ACC112 (cell line): ENCODE measurements at regions not wholly inside any gene's neighbourhood (a gene's known extent, or its start where the extent isn't known, plus 50 kb on each side); places are given as distances from the start of the nearest gene placed in this dataset.

Source experiments
- H2AFZ ChIP-seq: fragments of 200-600 bp; sonication (generic); one replicate; pipeline ENCODE4 v1.6.0; 2017; ENCODE audit warnings: antibody characterized with exemption, low read length; ENCODE audit not compliant: unreplicated experiment
- H3K27ac ChIP-seq: fragments of 200-600 bp; sonication (generic); 2 replicates; pipeline ENCODE4 v1.5.1; 2014; ENCODE audit warnings: low read depth, mild to moderate bottlenecking, antibody characterized with exemption, low read length, moderate library complexity
- H3K27me3 ChIP-seq: fragments of 200-600 bp; sonication (generic); 2 replicates; pipeline ENCODE4 v1.6.1; 2014; ENCODE audit warnings: mild to moderate bottlenecking, antibody characterized with exemption, low read length, moderate library complexity, mixed read lengths; ENCODE audit not compliant: insufficient read depth
- H3K36me3 ChIP-seq: fragments of 200-600 bp; sonication (generic); 2 replicates; pipeline ENCODE4 v1.6.1; 2016; ENCODE audit warnings: mild to moderate bottlenecking, antibody characterized with exemption, low read length, moderate library complexity, mixed read lengths; ENCODE audit not compliant: insufficient read depth
- H3K4me1 ChIP-seq: fragments of 200-600 bp; sonication (generic); one replicate; pipeline ENCODE4 v1.6.1; 2016; ENCODE audit warnings: low read length, mixed read lengths; ENCODE audit not compliant: insufficient read depth, unreplicated experiment, control insufficient read depth
- H3K4me3 ChIP-seq: fragments of 200-600 bp; sonication (generic); 2 replicates; pipeline ENCODE4 v1.5.1; 2014; ENCODE audit warnings: mild to moderate bottlenecking, low read depth, low read length
- H3K79me2 ChIP-seq: fragments of 200-600 bp; sonication (generic); one replicate; pipeline ENCODE4 v1.6.0; 2016; ENCODE audit warnings: low read length; ENCODE audit not compliant: control insufficient read depth, unreplicated experiment, insufficient read depth

GRCh38 chr4:14359991-14360390 lies 642.3 kb upstream of the CPEB2 start:
- no peaks in the 10 kb centered on the region for H3K4me1 ChIP-seq
- H2AFZ ChIP-seq = no peak overlapping the region
- no peaks in the 10 kb centered on the region for H3K27me3 ChIP-seq
- no peaks in the 10 kb centered on the region for H3K36me3 ChIP-seq
- H3K4me3 ChIP-seq = no peak overlapping the region
- no peaks in the 10 kb centered on the region for H3K79me2 ChIP-seq
- no peak overlapping the region for H3K27ac ChIP-seq

- Histone ChIP-seq H2AFZ (no peak overlapping the region), H3K79me2 (no peaks in the 10 kb centered on the region), H3K4me1 (no peaks in the 10 kb centered on the region), H3K4me3 (no peak overlapping the region), H3K36me3 (no peaks in the 10 kb centered on the region), H3K27me3 (no peaks in the 10 kb centered on the region), H3K27ac (no peak overlapping the region)
Measured at GRCh38 chr4:14361084-14361483, 641.2 kb upstream of the CPEB2 start.

- Histone ChIP-seq H3K27me3 (no peaks in the 10 kb centered on the region), H3K27ac (no peak overlapping the region), H2AFZ (no peak overlapping the region), H3K79me2 (no peaks in the 10 kb centered on the region), H3K4me1 (no peaks in the 10 kb centered on the region), H3K36me3 (no peaks in the 10 kb centered on the region), H3K4me3 (no peak overlapping the region)
Measured at GRCh38 chr4:14362385-14362784, 639.9 kb upstream of the CPEB2 start.

GRCh38 chr4:14364953-14365536 lies 637.2 kb upstream of the CPEB2 start:
- no peak overlapping the region for H3K27ac ChIP-seq
- H3K27me3 ChIP-seq = no peaks in the 10 kb centered on the region

GRCh38 chr4:14368391-14368790 lies 633.9 kb upstream of the CPEB2 start:
- no peak overlapping the region for H3K27ac ChIP-seq
- H3K79me2 ChIP-seq = no peaks in the 10 kb centered on the region

More at GRCh38 chr4:14364953-14365536, 637.2 kb upstream of the CPEB2 start:
- H3K4me1 ChIP-seq = no peaks in the 10 kb centered on the region
- no peak overlapping the region for H2AFZ ChIP-seq
- H3K79me2 ChIP-seq = no peaks in the 10 kb centered on the region
- H3K36me3 ChIP-seq = no peaks in the 10 kb centered on the region
- H3K4me3 ChIP-seq = no peak overlapping the region

GRCh38 chr4:14371131-14371530 lies 631.1 kb upstream of the CPEB2 start:
- H2AFZ ChIP-seq = no peak overlapping the region
- no peaks in the 10 kb centered on the region for H3K27me3 ChIP-seq
- H3K36me3 ChIP-seq = no peaks in the 10 kb centered on the region
- no peak overlapping the region for H3K4me3 ChIP-seq
- no peaks in the 10 kb centered on the region for H3K79me2 ChIP-seq
- H3K27ac ChIP-seq = no peak overlapping the region
- H3K4me1 ChIP-seq = peaks cover 2% of the 10 kb centered on the region

More at GRCh38 chr4:14368391-14368790, 633.9 kb upstream of the CPEB2 start:
- no peak overlapping the region for H2AFZ ChIP-seq
- H3K4me1 ChIP-seq = no peaks in the 10 kb centered on the region
- H3K4me3 ChIP-seq = no peak overlapping the region
- H3K36me3 ChIP-seq = no peaks in the 10 kb centered on the region
- H3K27me3 ChIP-seq = no peaks in the 10 kb centered on the region

GRCh38 chr4:14375816-14376215 lies 626.5 kb upstream of the CPEB2 start:
- H3K36me3 ChIP-seq = no peaks in the 10 kb centered on the region
- no peaks in the 10 kb centered on the region for H3K79me2 ChIP-seq
- H3K27me3 ChIP-seq = no peaks in the 10 kb centered on the region
- no peak overlapping the region for H3K27ac ChIP-seq
- H3K4me1 ChIP-seq = peaks cover 2% of the 10 kb centered on the region
- H3K4me3 ChIP-seq = no peak overlapping the region
- no peak overlapping the region for H2AFZ ChIP-seq

GRCh38 chr4:14379183-14379582 lies 623.1 kb upstream of the CPEB2 start:
- H3K27ac ChIP-seq = no peak overlapping the region; the same call in 1 of the 2 replicates
- H2AFZ ChIP-seq = no peak overlapping the region
- H3K27me3 ChIP-seq = no peaks in the 10 kb centered on the region
- H3K4me1 ChIP-seq = peaks cover 2% of the 10 kb centered on the region
- H3K4me3 ChIP-seq = no peak overlapping the region
- H3K79me2 ChIP-seq = no peaks in the 10 kb centered on the region
- no peaks in the 10 kb centered on the region for H3K36me3 ChIP-seq

- Histone ChIP-seq H3K36me3 (no peaks in the 10 kb centered on the region), H3K27ac (no peak overlapping the region), H2AFZ (no peak overlapping the region), H3K4me3 (no peak overlapping the region), H3K4me1 (peaks cover 7% of the 10 kb centered on the region), H3K79me2 (no peaks in the 10 kb centered on the region), H3K27me3 (no peaks in the 10 kb centered on the region)
Measured at GRCh38 chr4:14383652-14384051, 618.6 kb upstream of the CPEB2 start.

GRCh38 chr4:14384824-14385223 lies 617.5 kb upstream of the CPEB2 start:
- H3K4me1 ChIP-seq = peaks cover 7% of the 10 kb centered on the region
- no peak overlapping the region for H3K4me3 ChIP-seq
- no peaks in the 10 kb centered on the region for H3K27me3 ChIP-seq
- H2AFZ ChIP-seq = no peak overlapping the region
- no peaks in the 10 kb centered on the region for H3K79me2 ChIP-seq
- H3K27ac ChIP-seq = no peak overlapping the region
- no peaks in the 10 kb centered on the region for H3K36me3 ChIP-seq

- no peaks in the 10 kb centered on the region for H3K79me2 ChIP-seq
- H3K4me1 ChIP-seq = peaks cover 7% of the 10 kb centered on the region
- no peak overlapping the region for H2AFZ ChIP-seq
- H3K27me3 ChIP-seq = no peaks in the 10 kb centered on the region
- H3K36me3 ChIP-seq = no peaks in the 10 kb centered on the region
- no peak overlapping the region for H3K4me3 ChIP-seq
- no peak overlapping the region for H3K27ac ChIP-seq
Measured at GRCh38 chr4:14386196-14386595, 616.1 kb upstream of the CPEB2 start.
